ENCODE measurements at regions not wholly inside any gene's neighbourhood (a gene's known extent, or its start where the extent isn't known, plus 50 kb on each side); places are given as distances from the start of the nearest gene placed in this dataset.

DNA sequence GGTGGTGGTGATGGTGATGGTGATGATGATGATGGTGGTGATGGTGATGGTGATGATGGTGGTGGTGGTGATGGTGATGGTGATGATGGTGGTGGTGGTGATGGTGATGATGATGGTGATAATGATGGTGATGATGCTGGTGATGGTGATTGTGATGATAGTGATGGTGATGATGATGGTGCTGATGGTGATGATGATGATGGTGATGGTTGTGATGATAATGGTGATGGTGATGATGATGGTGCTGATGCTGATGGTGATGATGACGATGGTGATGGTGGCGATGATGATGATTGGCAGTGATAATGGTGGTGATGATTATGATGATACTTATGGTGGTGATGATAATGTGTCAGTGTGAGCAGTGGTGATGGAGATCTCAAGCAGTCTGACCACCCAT is 90.8 kb upstream of the FOXF1 start:
- Histone ChIP-seq H3K9me3 (0 out of 2 replicates have a peak, but pooled peaks cover 6% of the 10 kb centered on the region), H3K36me3 (ENCODE audit: control insufficient read depth, insufficient read depth, low read length) (no peaks in the 10 kb centered on the region), H3K4me3 (ENCODE audit: low read depth, low read length) (no peak overlapping the region), H3K27me3 (replicated peaks; ENCODE audit: control insufficient read depth, insufficient read depth, low read length) (no peaks in the 10 kb centered on the region), H3K4me1 (no peaks in the 10 kb centered on the region)
- no peak overlapping the region for H3K4me3 Mint-ChIP-seq (ENCODE audit: unreplicated experiment)
- H3K9me3 Mint-ChIP-seq (ENCODE audit: unreplicated experiment): no peaks in the 10 kb centered on the region
- no peaks in the 10 kb centered on the region for H3K36me3 Mint-ChIP-seq (ENCODE audit: insufficient read depth, unreplicated experiment)
- DNase-seq: no peak
- H3K4me1 Mint-ChIP-seq (ENCODE audit: low read depth, unreplicated experiment): no peaks in the 10 kb centered on the region
- peaks cover 6% of the 10 kb centered on the region for H3K27me3 Mint-ChIP-seq (ENCODE audit: insufficient read depth, unreplicated experiment)
- ChIA-PET CTCF (no interaction called here), POLR2A (no interaction called here)
- TF ChIP-seq, protein P1, sequence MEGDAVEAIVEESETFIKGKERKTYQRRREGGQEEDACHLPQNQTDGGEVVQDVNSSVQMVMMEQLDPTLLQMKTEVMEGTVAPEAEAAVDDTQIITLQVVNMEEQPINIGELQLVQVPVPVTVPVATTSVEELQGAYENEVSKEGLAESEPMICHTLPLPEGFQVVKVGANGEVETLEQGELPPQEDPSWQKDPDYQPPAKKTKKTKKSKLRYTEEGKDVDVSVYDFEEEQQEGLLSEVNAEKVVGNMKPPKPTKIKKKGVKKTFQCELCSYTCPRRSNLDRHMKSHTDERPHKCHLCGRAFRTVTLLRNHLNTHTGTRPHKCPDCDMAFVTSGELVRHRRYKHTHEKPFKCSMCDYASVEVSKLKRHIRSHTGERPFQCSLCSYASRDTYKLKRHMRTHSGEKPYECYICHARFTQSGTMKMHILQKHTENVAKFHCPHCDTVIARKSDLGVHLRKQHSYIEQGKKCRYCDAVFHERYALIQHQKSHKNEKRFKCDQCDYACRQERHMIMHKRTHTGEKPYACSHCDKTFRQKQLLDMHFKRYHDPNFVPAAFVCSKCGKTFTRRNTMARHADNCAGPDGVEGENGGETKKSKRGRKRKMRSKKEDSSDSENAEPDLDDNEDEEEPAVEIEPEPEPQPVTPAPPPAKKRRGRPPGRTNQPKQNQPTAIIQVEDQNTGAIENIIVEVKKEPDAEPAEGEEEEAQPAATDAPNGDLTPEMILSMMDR (IDR thresholded peaks at IDR 0.05; ENCODE audit: insufficient read depth in 1 of 2, low read depth in 1 of 2, low read length in 1 of 2, severe bottlenecking in 1 of 2, unreplicated experiment in 1 of 2): no peak
- BruUV-seq (replicated peaks): no TSS peak
- H3K27ac Mint-ChIP-seq (ENCODE audit: unreplicated experiment): no peak overlapping the region
- intact Hi-C loops (cut with micrococcal nuclease; ENCODE audit: unreplicated experiment): no loop called here

DNA sequence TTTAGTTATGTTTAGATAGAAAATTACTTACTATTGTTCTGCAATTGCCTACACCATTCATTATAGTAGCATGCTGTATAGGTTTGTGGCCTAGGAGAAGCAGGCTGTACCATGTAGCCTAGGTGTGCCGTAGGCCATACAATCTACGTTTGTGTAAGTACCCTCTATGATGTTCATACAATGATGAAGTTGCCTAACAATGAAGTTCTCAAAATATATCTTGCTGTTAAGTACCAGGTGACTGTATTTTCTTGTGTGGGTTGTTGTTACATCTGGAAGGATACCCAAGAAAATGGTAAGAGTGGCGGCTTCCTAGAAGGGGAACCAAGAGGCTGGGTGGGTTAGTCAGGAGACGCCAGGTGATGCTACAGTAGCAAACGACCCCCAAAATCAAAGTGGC is 88.3 kb upstream of the FOXF1 start:
- Mint-ChIP-seq H3K27ac (ENCODE audit: unreplicated experiment) (no peak overlapping the region), H3K4me1 (ENCODE audit: low read depth, unreplicated experiment) (no peaks in the 10 kb centered on the region), H3K9me3 (ENCODE audit: unreplicated experiment) (no peaks in the 10 kb centered on the region), H3K36me3 (ENCODE audit: insufficient read depth, unreplicated experiment) (no peaks in the 10 kb centered on the region), H3K27me3 (ENCODE audit: insufficient read depth, unreplicated experiment) (peaks cover 4% of the 10 kb centered on the region), H3K4me3 (ENCODE audit: unreplicated experiment) (no peak overlapping the region)
- H3K4me3 ChIP-seq (ENCODE audit: low read depth, low read length): no peak overlapping the region
- H3K4me1 ChIP-seq: no peaks in the 10 kb centered on the region
- BruUV-seq (replicated peaks): no TSS peak
- DNase-seq: no peak
- intact Hi-C loops (cut with micrococcal nuclease; ENCODE audit: unreplicated experiment): no loop called here
- H3K9me3 ChIP-seq: 0 out of 2 replicates have a peak, but pooled peaks cover 3% of the 10 kb centered on the region
- ChIA-PET CTCF (no interaction called here), POLR2A (interaction anchor here (0.6 kb wide), 1 partner anchor 181 kb away, joined by 3 read pairs; no protein-coding TSS in a partner anchor)
- H3K36me3 ChIP-seq (ENCODE audit: control insufficient read depth, insufficient read depth, low read length): no peaks in the 10 kb centered on the region
- H3K27me3 ChIP-seq (replicated peaks; ENCODE audit: control insufficient read depth, insufficient read depth, low read length): no peaks in the 10 kb centered on the region
- TF ChIP-seq, protein P1 (IDR thresholded peaks at IDR 0.05; ENCODE audit: insufficient read depth in 1 of 2, low read depth in 1 of 2, low read length in 1 of 2, severe bottlenecking in 1 of 2, unreplicated experiment in 1 of 2): no peak

DNA sequence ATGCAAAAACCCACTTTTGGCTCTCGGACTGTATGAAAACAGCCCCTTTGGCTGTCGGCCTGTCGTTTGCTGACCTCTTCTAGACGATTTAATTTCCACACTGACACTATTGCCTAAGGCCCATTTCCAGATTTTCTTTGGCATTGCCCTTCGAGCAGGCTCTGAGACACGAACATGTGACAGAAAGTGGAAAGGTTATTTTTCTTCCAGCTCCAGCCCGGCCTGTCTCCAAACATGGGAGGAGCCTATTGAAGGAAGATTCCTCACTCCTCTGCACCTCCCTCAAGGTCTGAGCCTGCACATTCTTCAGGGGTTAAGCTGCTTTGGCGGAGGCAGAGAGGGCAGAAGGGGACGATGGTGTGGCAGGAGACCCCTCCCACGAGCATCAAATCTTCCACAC is 85.9 kb upstream of the FOXF1 start:
- intact Hi-C loops (cut with micrococcal nuclease; ENCODE audit: unreplicated experiment): no loop called here
- CTCF ChIA-PET: no interaction called here
- H3K27ac Mint-ChIP-seq (ENCODE audit: unreplicated experiment): no peak overlapping the region
- DNase-seq: no peak
- 0 out of 2 replicates have a peak, but pooled peaks cover 3% of the 10 kb centered on the region for H3K9me3 ChIP-seq
- no peaks in the 10 kb centered on the region for H3K36me3 ChIP-seq (ENCODE audit: control insufficient read depth, insufficient read depth, low read length)
- H3K4me1 Mint-ChIP-seq (ENCODE audit: low read depth, unreplicated experiment): no peaks in the 10 kb centered on the region
- H3K36me3 Mint-ChIP-seq (ENCODE audit: insufficient read depth, unreplicated experiment): no peaks in the 10 kb centered on the region
- no peak overlapping the region for H3K4me3 Mint-ChIP-seq (ENCODE audit: unreplicated experiment)
- TF ChIP-seq, protein P1 (IDR thresholded peaks at IDR 0.05; ENCODE audit: insufficient read depth in 1 of 2, low read depth in 1 of 2, low read length in 1 of 2, severe bottlenecking in 1 of 2, unreplicated experiment in 1 of 2): no peak
- H3K9me3 Mint-ChIP-seq (ENCODE audit: unreplicated experiment): no peaks in the 10 kb centered on the region
- no peaks in the 10 kb centered on the region for H3K4me1 ChIP-seq
- H3K27me3 Mint-ChIP-seq (ENCODE audit: insufficient read depth, unreplicated experiment): peaks cover 6% of the 10 kb centered on the region
- no TSS peak for BruUV-seq (replicated peaks)
- POLR2A ChIA-PET: no interaction called here
- H3K27me3 ChIP-seq (replicated peaks; ENCODE audit: control insufficient read depth, insufficient read depth, low read length): no peaks in the 10 kb centered on the region
- no peak overlapping the region for H3K4me3 ChIP-seq (ENCODE audit: low read depth, low read length)
